Tibial nerve (tissue), 4 donors: ENCODE measurements at regions not wholly inside any gene's neighbourhood (a gene's known extent, or its start where the extent isn't known, plus 50 kb on each side); places are given as distances from the start of the nearest gene placed in this dataset.

Experiments
- EP300 ChIP-seq, 2 donors: sonication (generic); formaldehyde crosslinking; IDR thresholded peaks; one replicate each; pipeline ENCODE4 v1.6.1; 2017; ENCODE audit warnings: antibody characterized with exemption in 2 of 2, mild to moderate bottlenecking in 1 of 2
- TF ChIP-seq, protein P1 (sequence below), 5 experiments: fragments of 200-600 bp in 3 of 5; fragments of 450-650 bp in 2 of 5; sonication (generic) in 3 of 5; IDR thresholded peaks; one replicate each; pipeline ENCODE4 v1.5.1; 2016 to 2019; ENCODE audit warnings: antibody characterized with exemption in 5 of 5, mild to moderate bottlenecking in 3 of 5, moderate library complexity in 2 of 5

GRCh38 chr19:28574212-28574611 is 638.7 kb downstream of the UQCRFS1 start:
- TF ChIP-seq, protein P1, sequence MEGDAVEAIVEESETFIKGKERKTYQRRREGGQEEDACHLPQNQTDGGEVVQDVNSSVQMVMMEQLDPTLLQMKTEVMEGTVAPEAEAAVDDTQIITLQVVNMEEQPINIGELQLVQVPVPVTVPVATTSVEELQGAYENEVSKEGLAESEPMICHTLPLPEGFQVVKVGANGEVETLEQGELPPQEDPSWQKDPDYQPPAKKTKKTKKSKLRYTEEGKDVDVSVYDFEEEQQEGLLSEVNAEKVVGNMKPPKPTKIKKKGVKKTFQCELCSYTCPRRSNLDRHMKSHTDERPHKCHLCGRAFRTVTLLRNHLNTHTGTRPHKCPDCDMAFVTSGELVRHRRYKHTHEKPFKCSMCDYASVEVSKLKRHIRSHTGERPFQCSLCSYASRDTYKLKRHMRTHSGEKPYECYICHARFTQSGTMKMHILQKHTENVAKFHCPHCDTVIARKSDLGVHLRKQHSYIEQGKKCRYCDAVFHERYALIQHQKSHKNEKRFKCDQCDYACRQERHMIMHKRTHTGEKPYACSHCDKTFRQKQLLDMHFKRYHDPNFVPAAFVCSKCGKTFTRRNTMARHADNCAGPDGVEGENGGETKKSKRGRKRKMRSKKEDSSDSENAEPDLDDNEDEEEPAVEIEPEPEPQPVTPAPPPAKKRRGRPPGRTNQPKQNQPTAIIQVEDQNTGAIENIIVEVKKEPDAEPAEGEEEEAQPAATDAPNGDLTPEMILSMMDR (IDR thresholded peaks at IDR 0.05), result no peak
- TF ChIP-seq EP300 (IDR thresholded peaks at IDR 0.05), result no peak
